GM19043 (cell line): ENCODE measurements at regions not wholly inside any gene's neighbourhood (a gene's known extent, or its start where the extent isn't known, plus 50 kb on each side); places are given as distances from the start of the nearest gene placed in this dataset.

Source experiments
- ATAC-seq: cut with Tn5 transposase; IDR thresholded peaks from one replicate; pipeline ENCODE4 v1.9.1; 2021; ENCODE audit warnings: low read depth; ENCODE audit not compliant: unreplicated experiment

DNA sequence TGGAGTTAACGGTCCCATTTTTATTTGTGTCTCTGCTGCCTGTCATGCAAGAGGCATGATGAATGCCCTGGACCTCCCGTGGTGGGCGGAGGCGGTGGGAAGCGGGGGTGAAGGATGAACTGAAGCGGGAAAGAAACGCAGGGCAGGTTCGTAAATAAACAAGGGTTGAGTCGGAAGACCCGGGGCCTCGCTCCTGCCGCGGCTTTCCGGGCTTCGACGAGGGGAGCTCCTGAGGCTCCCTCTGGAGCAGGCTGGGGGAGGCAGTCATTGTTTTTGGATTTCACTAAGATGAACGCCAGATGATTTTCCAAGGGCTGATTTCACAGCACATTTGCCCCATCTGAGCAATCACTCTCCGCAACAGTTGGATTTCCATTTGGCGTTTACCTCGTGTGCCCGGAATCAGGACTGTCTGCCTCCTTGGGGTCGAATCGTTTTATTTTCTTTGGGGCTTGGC is 130.2 kb downstream of the SLC38A6 start:
- no peak for ATAC-seq

DNA sequence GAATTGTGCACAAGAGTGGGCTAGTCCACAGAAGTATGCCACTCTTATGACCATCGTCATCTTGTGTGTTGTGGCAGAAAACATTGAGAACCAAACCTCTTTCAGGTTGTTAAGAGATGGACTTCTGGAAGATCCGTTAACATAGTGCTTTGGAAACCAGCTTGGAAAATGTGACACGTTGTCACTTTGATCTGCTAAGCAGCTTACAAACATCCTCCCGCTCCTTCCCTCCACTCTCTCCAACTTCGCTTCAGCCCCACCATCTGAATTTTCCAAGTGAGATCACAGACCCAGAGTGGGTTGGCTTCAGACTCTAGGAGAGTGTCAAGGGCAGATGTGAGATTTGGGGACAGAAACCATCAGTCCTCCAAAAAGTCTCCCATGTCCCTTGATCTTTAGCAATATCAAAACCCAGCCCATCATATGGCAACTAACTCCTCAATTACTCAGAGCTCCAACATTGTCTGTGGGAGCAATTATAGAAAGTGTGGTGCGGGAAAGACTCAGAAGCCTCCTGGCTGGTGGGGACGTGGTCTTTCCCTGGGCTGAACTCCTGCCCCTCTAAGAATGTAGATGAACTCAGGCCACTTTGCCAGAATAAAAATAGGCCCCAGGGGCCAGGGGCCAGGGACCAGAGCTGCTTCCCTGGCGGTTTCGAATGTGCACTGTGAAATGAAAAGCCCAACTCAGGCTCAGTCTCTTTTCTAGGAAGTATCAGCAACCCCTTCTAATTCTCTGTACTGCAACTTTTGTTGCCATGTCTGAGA is 129.5 kb downstream of the SLC38A6 start:
- no peak for ATAC-seq

DNA sequence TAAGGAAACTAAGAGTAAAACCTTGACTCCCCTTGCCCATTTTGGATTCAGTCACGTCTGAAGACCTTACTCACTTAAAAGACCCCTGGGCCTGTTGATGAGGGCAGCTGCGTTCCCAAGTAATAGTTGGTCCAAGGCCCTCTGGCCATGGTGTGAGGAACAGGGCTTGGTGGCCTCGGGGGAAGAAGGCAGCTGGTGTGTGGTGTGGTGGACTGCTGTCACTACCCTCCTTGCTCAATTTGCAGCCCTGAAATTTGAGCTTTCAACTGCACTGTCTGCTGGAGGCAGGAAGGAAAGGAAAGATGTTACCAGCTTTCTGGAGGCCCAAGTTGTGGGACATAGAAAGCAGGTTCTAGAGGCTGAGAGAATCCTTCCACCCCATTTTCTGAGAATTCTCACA is 128.2 kb downstream of the SLC38A6 start:
- ATAC-seq = no peak

DNA sequence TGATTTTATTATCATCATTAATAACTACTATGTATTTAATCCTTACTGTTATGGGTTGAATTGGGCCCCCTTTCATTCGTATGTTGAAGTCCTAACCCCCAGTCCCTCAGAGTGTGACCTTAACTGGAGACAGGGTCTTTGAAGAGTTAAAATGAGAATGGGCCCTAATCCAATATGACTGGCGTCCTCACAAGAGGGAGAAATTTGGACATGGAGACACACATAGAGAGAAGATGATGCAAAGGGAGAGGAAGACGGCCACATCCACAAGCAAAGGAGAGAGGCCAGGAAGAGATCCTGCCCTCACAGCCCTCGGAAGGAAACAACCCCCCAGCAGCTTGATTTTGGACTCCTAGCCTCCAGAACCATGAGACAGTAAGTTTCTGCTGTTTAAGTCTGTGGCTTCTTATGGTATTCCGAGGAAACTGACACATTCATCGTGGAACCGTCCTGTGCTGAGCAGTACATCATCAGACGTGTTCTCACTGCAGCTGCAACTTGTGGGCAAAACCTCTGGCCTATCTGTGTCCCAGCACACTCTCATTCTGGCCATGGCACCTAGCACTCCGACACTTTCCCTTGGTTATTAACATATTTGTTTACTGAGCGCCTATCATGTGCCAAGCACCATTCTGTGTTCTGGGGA is 127.6 kb downstream of the SLC38A6 start:
- no peak for ATAC-seq

DNA sequence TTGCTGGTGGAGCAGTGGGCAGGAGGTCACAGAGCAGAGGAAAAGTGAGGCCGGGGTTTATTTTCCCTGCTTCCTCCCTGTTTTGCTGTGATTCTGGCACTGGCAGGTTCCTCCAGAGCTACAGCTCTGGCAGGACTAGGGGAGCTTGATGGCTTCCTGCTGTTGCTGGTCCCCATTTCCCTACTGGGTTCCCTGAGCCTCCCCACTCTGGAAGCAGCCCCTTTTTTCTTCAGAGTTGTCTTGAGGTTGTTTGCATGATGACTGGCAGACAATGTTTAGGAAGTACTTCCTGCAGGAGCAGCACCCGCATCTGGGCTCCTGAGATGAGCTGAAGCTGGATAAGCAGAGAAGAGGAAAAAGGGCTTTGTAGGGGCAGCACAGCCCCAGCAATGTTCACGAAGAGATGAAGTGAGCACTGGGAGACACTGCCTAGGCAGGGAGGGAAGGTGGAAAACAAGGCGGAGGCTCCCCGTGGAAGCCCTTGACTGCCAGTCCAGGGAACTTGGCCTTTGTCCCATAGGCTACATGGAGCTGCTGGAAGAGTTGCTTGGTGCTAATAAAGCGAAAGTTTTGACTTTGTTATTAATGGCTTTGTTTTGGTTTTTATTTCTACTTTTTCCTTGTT is 126.9 kb downstream of the SLC38A6 start:
- ATAC-seq = no peak

DNA sequence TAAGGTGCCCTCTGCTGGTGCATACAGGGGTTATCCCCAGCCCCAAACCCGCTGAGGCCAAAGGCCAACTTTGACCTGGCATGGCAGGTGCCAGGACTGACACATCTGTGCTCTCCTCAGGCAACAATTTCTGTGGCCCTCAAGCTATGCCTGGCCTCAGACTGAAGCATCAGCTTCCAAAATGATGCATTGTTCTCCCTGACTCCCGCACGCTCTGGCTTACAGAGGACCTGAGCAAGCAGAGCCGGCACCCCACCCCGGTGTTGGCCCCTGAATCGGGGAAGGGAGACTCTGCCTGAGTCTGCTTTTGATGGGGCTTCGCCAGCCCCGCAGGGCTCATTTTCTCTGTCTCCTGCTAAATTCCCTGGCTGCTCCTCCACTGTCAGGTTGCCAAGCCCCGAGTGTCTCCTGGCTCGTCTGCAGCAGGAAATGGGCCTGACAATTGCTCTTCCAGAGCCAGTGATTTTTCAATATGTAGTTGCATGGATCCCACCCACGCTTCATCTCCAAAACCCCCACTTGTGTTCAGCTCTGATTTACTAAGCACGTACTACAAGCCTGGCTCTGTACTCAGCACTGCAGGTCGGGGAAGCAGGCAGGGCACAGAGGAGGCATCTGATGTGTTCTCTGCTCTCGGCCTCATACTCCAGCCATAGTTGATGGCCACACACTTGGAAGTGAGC is 126.1 kb downstream of the SLC38A6 start:
- ATAC-seq = no peak

DNA sequence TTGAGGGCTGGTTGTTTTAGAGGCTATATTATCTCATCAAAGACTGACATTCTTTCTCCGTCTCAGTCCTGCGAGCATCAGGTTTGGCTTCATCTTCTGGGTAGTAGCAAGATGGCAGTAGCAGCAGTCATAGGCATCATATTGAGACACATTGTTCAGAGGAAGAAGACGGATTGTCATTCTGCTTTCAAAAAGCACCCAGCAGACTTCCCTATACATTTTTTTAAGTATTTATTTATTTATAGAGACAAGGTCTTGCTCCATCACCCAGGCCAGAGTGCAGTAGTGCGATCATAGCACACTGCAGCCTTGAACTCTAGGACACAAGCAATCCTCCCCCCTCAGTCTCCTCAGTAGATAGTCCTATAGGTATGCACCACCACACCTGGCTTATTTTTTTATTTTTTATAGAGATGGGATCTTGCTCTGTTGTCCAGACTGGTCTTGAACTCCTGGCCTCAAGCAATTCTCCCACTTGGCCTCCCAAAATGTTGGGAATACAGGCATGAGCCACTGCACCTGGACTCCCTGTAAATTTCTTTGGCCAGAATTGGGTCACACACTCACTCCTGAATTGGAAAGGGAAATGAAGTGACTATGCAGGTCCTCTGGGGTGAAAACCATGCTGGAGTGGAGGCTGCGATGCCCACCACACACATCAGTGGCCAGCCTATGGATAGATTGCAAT is 125.4 kb downstream of the SLC38A6 start:
- ATAC-seq = no peak

DNA sequence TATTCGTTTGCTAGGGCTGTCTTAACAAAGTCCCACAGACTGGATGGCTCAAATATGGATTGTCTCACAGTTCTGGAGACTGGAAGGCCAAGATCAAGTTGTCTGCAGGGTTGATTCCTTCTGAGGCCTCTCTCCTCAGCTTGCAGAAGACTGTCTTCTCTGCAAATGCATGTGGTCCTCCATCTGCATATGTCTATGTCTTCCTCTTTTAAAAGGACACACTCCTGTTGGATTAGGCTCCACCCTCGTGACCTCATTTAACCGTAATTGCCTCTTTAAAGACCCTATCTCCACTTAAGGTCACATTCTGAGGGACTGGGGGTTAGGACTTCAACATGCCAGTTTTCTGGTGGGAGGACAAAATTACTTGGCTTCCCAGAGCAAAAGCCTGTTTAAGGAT is 123.3 kb downstream of the SLC38A6 start:
- no peak for ATAC-seq

DNA sequence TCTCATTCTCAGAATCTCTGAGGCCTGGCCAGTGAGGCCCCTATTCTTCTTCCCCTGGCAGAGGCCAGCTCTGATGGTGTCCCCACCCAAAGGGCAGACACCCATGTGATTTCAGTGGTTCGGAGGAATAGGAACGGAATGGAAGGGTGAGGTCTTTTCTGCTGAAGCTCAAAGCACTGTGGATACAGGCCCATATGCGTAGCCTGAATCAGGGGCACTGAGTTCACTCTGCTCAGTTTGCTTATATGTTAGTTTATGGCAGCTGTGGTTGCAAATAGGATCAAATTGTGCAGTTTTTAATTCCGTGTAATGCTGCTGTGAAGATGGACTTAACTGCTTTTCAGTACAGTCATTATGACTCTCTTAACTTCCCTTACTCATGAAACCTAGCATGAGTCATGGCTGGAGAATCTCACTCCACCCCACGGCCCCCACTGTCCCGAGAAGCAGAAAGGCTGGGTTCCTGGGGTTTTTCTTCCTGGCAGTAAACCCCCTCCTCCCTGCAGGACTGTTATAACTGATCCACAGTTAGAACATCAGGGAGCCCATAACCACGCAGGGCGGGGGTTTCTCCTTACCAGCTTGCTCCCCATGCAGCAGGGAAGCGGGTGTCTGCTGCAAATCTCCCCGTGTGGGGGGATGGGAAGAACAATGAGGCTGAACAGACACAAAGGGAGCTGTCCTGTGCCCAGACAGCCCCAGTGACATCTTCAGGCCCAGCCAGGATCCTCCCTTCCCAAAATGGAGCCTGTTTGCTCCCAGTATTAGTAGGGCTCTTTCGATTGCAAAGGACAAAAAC is 122.7 kb downstream of the SLC38A6 start:
- ATAC-seq = peak; percentile 63

DNA sequence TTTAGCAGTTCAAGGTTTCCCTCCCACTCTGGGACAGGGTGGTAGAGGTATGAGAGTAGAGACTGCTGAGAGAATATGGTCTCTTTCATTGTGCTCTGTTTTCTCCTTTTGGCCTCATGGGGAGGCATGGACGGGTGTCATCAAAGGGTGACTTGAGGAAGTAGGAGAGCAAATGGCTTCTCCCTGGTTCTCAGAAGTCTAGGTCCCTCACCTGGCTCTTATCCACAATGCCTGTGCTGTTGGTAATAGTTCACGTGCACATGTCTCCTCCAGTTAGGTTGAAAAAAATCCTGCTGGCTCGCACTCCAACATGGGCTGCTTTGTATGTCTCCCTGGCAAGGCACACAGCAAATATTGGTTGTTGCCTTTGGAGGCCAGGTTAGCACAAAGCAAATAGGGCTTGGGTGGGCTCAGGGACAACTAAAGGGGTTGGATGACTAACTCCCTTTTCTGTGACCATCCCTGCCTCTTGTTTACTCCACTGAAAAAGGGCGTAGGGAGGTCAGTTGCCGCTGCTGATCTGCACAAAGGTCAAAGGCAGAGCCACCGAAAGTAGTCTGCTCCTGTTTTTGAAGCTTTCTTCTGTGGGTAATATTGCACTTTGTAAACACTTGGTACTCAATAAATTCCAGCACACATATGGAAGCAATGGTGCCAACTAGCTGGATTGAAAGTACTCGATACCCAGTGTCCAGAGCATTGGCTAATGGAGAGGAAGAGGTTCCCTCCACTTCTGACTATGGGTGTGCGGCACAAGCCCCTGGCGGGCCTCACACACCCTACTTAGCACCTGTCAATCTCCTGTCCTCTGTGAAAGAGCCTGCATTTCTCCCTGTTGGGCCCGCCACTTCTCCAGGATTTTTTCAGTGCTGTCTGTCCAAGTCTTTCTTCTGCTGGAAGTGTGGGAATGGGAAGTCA is 121.8 kb downstream of the SLC38A6 start:
- no peak for ATAC-seq
